ENCODE measurements at regions not wholly inside any gene's neighbourhood (a gene's known extent, or its start where the extent isn't known, plus 50 kb on each side); places are given as distances from the start of the nearest gene placed in this dataset.
"Not testable (repeated sequence)": the region's sequence is repeated elsewhere in the genome, so short reads cannot be mapped to it uniquely, and the experiment has no call there.

GRCh38 chr19:34871911-34872310, 54.8 kb upstream of the ZNF30 start:
- H3K27ac ChIP-seq; POLR2A ChIA-PET; FAIRE-seq; CTCF ChIA-PET; H3K4me3 ChIP-seq; H3K4me2 ChIP-seq; DNase-seq (ENCODE audit: low read depth in 1 of 2, low spot score in 1 of 2); ATAC-seq; H3K4me1 ChIP-seq: not testable (repeated sequence)
- H3K9me3 ChIP-seq = peaks cover 31% of the 10 kb centered on the region
- WGBS (ENCODE audit: missing lambda C conversion rate) = 31% methylated on average over 3 of the region's 3 CpGs

GRCh38 chr19:34867631-34868030, 59.1 kb upstream of the ZNF30 start:
- Histone ChIP-seq H3K4me3 (no peak overlapping the region), H3K9me3 (peaks cover 29% of the 10 kb centered on the region), H3K4me1 (no peaks in the 10 kb centered on the region), H3K27ac (no peak overlapping the region), H3K4me2 (no peak overlapping the region)
- peak; percentile 77 for FAIRE-seq
- no peak for DNase-seq (ENCODE audit: low read depth in 1 of 2, low spot score in 1 of 2)
- TF ChIP-seq HEYL (CRISPR knock-in tag; IDR thresholded peaks at IDR 0.05) (no peak), POLR2AphosphoS2 (conservative IDR thresholded peaks at IDR 0.05; ENCODE audit: low read length) (no peak), TFCP2L1 (CRISPR knock-in tag; IDR thresholded peaks at IDR 0.05) (no peak), REST (IDR thresholded peaks at IDR 0.05) (no peak), HOXB13 (CRISPR knock-in tag; IDR thresholded peaks at IDR 0.05; ENCODE audit: low read depth) (no peak)
- WGBS (ENCODE audit: missing lambda C conversion rate) = 44% methylated on average over 4 of the region's 4 CpGs
- 0 out of 6 replicates have a peak, but pooled peaks of 1 of the 2 experiments have one; percentile 30 for ATAC-seq
- CTCF ChIA-PET = interaction anchor here (0.9 kb wide), 1 partner anchor 25 kb away, joined by 3 read pairs; no protein-coding TSS in a partner anchor
- POLR2A ChIA-PET = no interaction called here

GRCh38 chr19:34865225-34865624, 61.5 kb upstream of the ZNF30 start:
- H3K4me3 ChIP-seq; H3K27ac ChIP-seq; ATAC-seq; H3K4me1 ChIP-seq; FAIRE-seq; DNase-seq (ENCODE audit: low read depth in 1 of 2, low spot score in 1 of 2); H3K4me2 ChIP-seq; CTCF ChIA-PET; POLR2A ChIA-PET: not testable (repeated sequence)
- H3K9me3 ChIP-seq = peaks cover 22% of the 10 kb centered on the region
- 0% methylated on average over 2 of the region's 2 CpGs for WGBS (ENCODE audit: missing lambda C conversion rate)

GRCh38 chr19:34859823-34860736, 66.6 kb upstream of the ZNF30 start:
- Histone ChIP-seq H3K9me3 (peaks cover 22% of the 10 kb centered on the region), H3K4me2 (peak overlapping the region; percentile 58), H3K4me3 (peak overlapping the region; percentile 22; the same call in 1 of the 3 replicates)
- POLR2A ChIA-PET; ATAC-seq; DNase-seq (ENCODE audit: low read depth in 1 of 2, low spot score in 1 of 2); H3K27ac ChIP-seq; H3K4me1 ChIP-seq; FAIRE-seq: not testable (repeated sequence)
- WGBS (ENCODE audit: missing lambda C conversion rate) = 7% methylated on average over 31 of the region's 34 CpGs
- CTCF ChIA-PET = interaction anchor here (1.0 kb wide), 1 partner anchor 715 kb away, joined by 3 read pairs; no protein-coding TSS in a partner anchor

GRCh38 chr19:34859325-34859724, 67.4 kb upstream of the ZNF30 start:
- H3K27ac ChIP-seq; H3K4me3 ChIP-seq; FAIRE-seq; ATAC-seq; DNase-seq (ENCODE audit: low read depth in 1 of 2, low spot score in 1 of 2); H3K4me1 ChIP-seq; H3K4me2 ChIP-seq; POLR2A ChIA-PET: not testable (repeated sequence)
- peaks cover 22% of the 10 kb centered on the region for H3K9me3 ChIP-seq
- 9% methylated on average over 2 of the region's 2 CpGs for WGBS (ENCODE audit: missing lambda C conversion rate)
- CTCF ChIA-PET = interaction anchor here (1.0 kb wide), 1 partner anchor 714 kb away, joined by 3 read pairs; no protein-coding TSS in a partner anchor

GRCh38 chr19:34856052-34856451, 70.7 kb upstream of the ZNF30 start:
- H3K9me3 ChIP-seq = peaks cover 22% of the 10 kb centered on the region
- H3K4me2 ChIP-seq = no peak overlapping the region
- H3K27ac ChIP-seq = no peak overlapping the region
- no peak overlapping the region for H3K4me3 ChIP-seq
- ATAC-seq (no peak), DNase-seq (ENCODE audit: low read depth in 1 of 2, low spot score in 1 of 2) (no peak), FAIRE-seq (no peak)
- POLR2A ChIA-PET = no interaction called here
- CTCF ChIA-PET = interaction anchor here (0.6 kb wide), 1 partner anchor 1672 kb away, joined by 4 read pairs; no protein-coding TSS in a partner anchor
- no peaks in the 10 kb centered on the region for H3K4me1 ChIP-seq
- TF ChIP-seq SMC3 (IDR thresholded peaks at IDR 0.05) (no peak), CTCF (IDR thresholded peaks at IDR 0.05) (no peak), POLR2AphosphoS2 (conservative IDR thresholded peaks at IDR 0.05; ENCODE audit: low read length) (no peak), BHLHE40 (IDR thresholded peaks at IDR 0.05; ENCODE audit: low read depth, low read length) (no peak), MAX (IDR thresholded peaks at IDR 0.05) (no peak), HDAC2 (IDR thresholded peaks at IDR 0.05) (no peak), KDM1A (IDR thresholded peaks at IDR 0.05; ENCODE audit: low read depth) (no peak), EP300 (IDR thresholded peaks at IDR 0.05) (no peak), HEYL (CRISPR knock-in tag; IDR thresholded peaks at IDR 0.05) (no peak), RCOR1 (IDR thresholded peaks at IDR 0.05; ENCODE audit: low read depth, low read length) (no peak), ESRRA (IDR thresholded peaks at IDR 0.05; ENCODE audit: borderline replicate concordance, low read length) (no peak)
